SK-N-SH treated with all-trans-retinoic acid at 6 μM for 48 hours (cell line): ENCODE measurements at regions not wholly inside any gene's neighbourhood (a gene's known extent, or its start where the extent isn't known, plus 50 kb on each side); places are given as distances from the start of the nearest gene placed in this dataset.

ENCODE experiments used
- ATAC-seq: fragments of 200-7000 bp; cut with Tn5 transposase; 3 replicates; pipeline ENCODE4 v1.9.1; 2020; ENCODE audit warnings: mild to moderate bottlenecking, moderate library complexity
- ARNTL ChIP-seq: fragments of 450-650 bp; formaldehyde crosslinking; IDR thresholded peaks from 2 replicates; pipeline ENCODE4 v1.5.0; 2020; ENCODE audit warnings: low read depth, mild to moderate bottlenecking, moderate library complexity, borderline replicate concordance
- BACH2 ChIP-seq: fragments of 250-450 bp; sonication (Bioruptor Pico); IDR thresholded peaks from 2 replicates; pipeline ENCODE4 v1.9.0; 2021; ENCODE audit warnings: mild to moderate bottlenecking, borderline replicate concordance
- CREB5 ChIP-seq: fragments of 250-450 bp; sonication (Bioruptor Pico); IDR thresholded peaks from 2 replicates; pipeline ENCODE4 v1.5.1; 2020; ENCODE audit warnings: low read depth, mild to moderate bottlenecking, moderate library complexity
- CSDC2 ChIP-seq: fragments of 250-450 bp; sonication (Bioruptor Pico); IDR thresholded peaks from 2 replicates; pipeline ENCODE4 v1.5.0; 2020; ENCODE audit warnings: mild to moderate bottlenecking, moderate library complexity
- CSRNP3 ChIP-seq: fragments of 250-450 bp; sonication (Bioruptor Pico); IDR thresholded peaks from 2 replicates; pipeline ENCODE4 v1.5.1; 2021; ENCODE audit warnings: mild to moderate bottlenecking, moderate library complexity
- GLIS3 ChIP-seq: fragments of 250-450 bp; sonication (Bioruptor Pico); IDR thresholded peaks from 2 replicates; pipeline ENCODE4 v1.5.0; 2020; ENCODE audit warnings: mild to moderate bottlenecking, moderate library complexity
- ISL1 ChIP-seq: fragments of 250-450 bp; sonication (Bioruptor Pico); IDR thresholded peaks from 2 replicates; pipeline ENCODE4 v2.1.2; 2022; ENCODE audit warnings: mild to moderate bottlenecking, moderate library complexity
- OSR1 ChIP-seq: fragments of 250-450 bp; sonication (Bioruptor Pico); IDR thresholded peaks from 2 replicates; pipeline ENCODE4 v1.8.0; 2022; ENCODE audit warnings: moderate library complexity, mild to moderate bottlenecking, inconsistent platforms
- PATZ1 ChIP-seq: fragments of 250-450 bp; sonication (Bioruptor Pico); IDR thresholded peaks from 2 replicates; pipeline ENCODE4 v1.8.0; 2020; ENCODE audit warnings: mild to moderate bottlenecking, moderate library complexity, borderline replicate concordance
- POU6F1 ChIP-seq: fragments of 250-450 bp; sonication (Bioruptor Pico); IDR thresholded peaks from 2 replicates; pipeline ENCODE4 v1.8.0; 2021; ENCODE audit warnings: low read depth, mild to moderate bottlenecking, moderate library complexity, borderline replicate concordance
- PPARA ChIP-seq: fragments of 250-450 bp; sonication (Bioruptor Pico); IDR thresholded peaks from 2 replicates; pipeline ENCODE4 v1.5.0; 2020; ENCODE audit warnings: mild to moderate bottlenecking, borderline replicate concordance
- SNAI2 ChIP-seq: fragments of 250-450 bp; sonication (Bioruptor Pico); IDR thresholded peaks from 2 replicates; pipeline ENCODE4 v1.5.0; 2020; ENCODE audit warnings: mild to moderate bottlenecking, moderate library complexity
- TSHZ2 ChIP-seq: fragments of 250-450 bp; sonication (Bioruptor Pico); IDR thresholded peaks from 2 replicates; pipeline ENCODE4 v1.5.0; 2020; ENCODE audit warnings: mild to moderate bottlenecking, moderate library complexity
- ZC3H10 ChIP-seq: fragments of 250-450 bp; sonication (Bioruptor Pico); IDR thresholded peaks from 2 replicates; pipeline ENCODE4 v1.5.1; 2021; ENCODE audit warnings: mild to moderate bottlenecking, moderate library complexity
- ZFP3 ChIP-seq: fragments of 250-450 bp; sonication (Bioruptor Pico); IDR thresholded peaks from 2 replicates; pipeline ENCODE4 v1.5.0; 2020; ENCODE audit warnings: mild to moderate bottlenecking, moderate library complexity
- ZFP30 ChIP-seq: fragments of 450-650 bp; formaldehyde crosslinking; IDR thresholded peaks from 2 replicates; pipeline ENCODE4 v1.5.0; 2022; ENCODE audit warnings: mild to moderate bottlenecking, moderate library complexity
- ZNF565 ChIP-seq: fragments of 450-650 bp; formaldehyde crosslinking; conservative IDR thresholded peaks from 2 replicates; pipeline ENCODE4 v1.5.0; 2020; ENCODE audit warnings: low read depth, mild to moderate bottlenecking, moderate library complexity
- ZNF70 ChIP-seq: fragments of 450-650 bp; formaldehyde crosslinking; IDR thresholded peaks from 2 replicates; pipeline ENCODE4 v1.5.0; 2020; ENCODE audit warnings: mild to moderate bottlenecking, moderate library complexity
- ZNF8 ChIP-seq: fragments of 450-650 bp; formaldehyde crosslinking; IDR thresholded peaks from 2 replicates; pipeline ENCODE4 v1.5.0; 2020; ENCODE audit warnings: mild to moderate bottlenecking, moderate library complexity

GRCh38 chr20:58136149-58136484 is 92.3 kb downstream of the ANKRD60 start:
- TF ChIP-seq CSDC2 (CRISPR knock-in tag), result no peak
- no peak for TF ChIP-seq BACH2 (CRISPR knock-in tag)
- no peak for TF ChIP-seq ISL1 (CRISPR knock-in tag)
- no peak for TF ChIP-seq GLIS3
- no peak for TF ChIP-seq ZFP30 (CRISPR knock-in tag)
- no peak for TF ChIP-seq ZNF565 (CRISPR knock-in tag)
- TF ChIP-seq CSRNP3 (CRISPR knock-in tag), result no peak
- TF ChIP-seq ZNF70, result no peak
- no peak for TF ChIP-seq OSR1 (CRISPR knock-in tag)
- TF ChIP-seq CREB5, result no peak
- no peak for TF ChIP-seq ARNTL (CRISPR knock-in tag)
- ATAC-seq, result no peak

- no peak for TF ChIP-seq PPARA (CRISPR knock-in tag)
- TF ChIP-seq ARNTL (CRISPR knock-in tag), result no peak
- ATAC-seq, result no peak
Observed at GRCh38 chr20:58135441-58136148, 92.9 kb downstream of the ANKRD60 start.

GRCh38 chr20:58133020-58133808 is 95.2 kb downstream of the ANKRD60 start:
- TF ChIP-seq ZNF70, result no peak
- TF ChIP-seq ZFP3 (CRISPR knock-in tag), result no peak
- TF ChIP-seq CSDC2 (CRISPR knock-in tag), result no peak
- no peak for TF ChIP-seq CSRNP3 (CRISPR knock-in tag)
- TF ChIP-seq TSHZ2, result no peak
- TF ChIP-seq ZFP30 (CRISPR knock-in tag), result no peak
- TF ChIP-seq OSR1 (CRISPR knock-in tag), result no peak
- no peak for TF ChIP-seq ZNF565 (CRISPR knock-in tag)
- TF ChIP-seq PATZ1 (CRISPR knock-in tag), result no peak
- no peak for TF ChIP-seq ISL1 (CRISPR knock-in tag)
- no peak for TF ChIP-seq ZNF8 (CRISPR knock-in tag)
- no peak for TF ChIP-seq POU6F1 (CRISPR knock-in tag)
- no peak for TF ChIP-seq SNAI2 (CRISPR knock-in tag)
- no peak for TF ChIP-seq ZC3H10 (CRISPR knock-in tag)
- no peak for TF ChIP-seq BACH2 (CRISPR knock-in tag)
- TF ChIP-seq, all 23 proteins: peak for 0
- no peak for ATAC-seq
